ENCODE measurements at regions not wholly inside any gene's neighbourhood (a gene's known extent, or its start where the extent isn't known, plus 50 kb on each side); places are given as distances from the start of the nearest gene placed in this dataset.

DNA sequence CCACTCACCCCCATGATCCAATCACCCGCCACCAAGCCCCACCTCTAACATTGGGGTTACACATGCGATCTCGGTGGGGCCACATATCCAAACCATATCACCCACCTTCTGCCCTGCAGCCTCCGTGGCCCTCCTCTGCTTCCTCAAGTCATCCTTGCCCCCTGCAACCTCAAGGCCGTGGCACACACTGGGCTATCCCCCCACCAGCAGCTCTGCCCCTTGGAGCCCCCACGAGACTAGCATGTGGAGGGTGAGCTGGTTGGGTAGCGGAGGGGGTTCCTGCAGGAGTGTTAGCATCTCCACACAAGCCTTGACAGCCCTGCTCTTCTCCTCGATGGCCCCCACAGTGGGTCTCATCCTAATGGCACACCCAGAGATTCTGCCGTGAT, 100.8 kb downstream of the TOMM20 start:
- FAIRE-seq (no peak), DNase-seq (ENCODE audit: extremely low spot score, insufficient read length, low read depth) (no peak)

DNA sequence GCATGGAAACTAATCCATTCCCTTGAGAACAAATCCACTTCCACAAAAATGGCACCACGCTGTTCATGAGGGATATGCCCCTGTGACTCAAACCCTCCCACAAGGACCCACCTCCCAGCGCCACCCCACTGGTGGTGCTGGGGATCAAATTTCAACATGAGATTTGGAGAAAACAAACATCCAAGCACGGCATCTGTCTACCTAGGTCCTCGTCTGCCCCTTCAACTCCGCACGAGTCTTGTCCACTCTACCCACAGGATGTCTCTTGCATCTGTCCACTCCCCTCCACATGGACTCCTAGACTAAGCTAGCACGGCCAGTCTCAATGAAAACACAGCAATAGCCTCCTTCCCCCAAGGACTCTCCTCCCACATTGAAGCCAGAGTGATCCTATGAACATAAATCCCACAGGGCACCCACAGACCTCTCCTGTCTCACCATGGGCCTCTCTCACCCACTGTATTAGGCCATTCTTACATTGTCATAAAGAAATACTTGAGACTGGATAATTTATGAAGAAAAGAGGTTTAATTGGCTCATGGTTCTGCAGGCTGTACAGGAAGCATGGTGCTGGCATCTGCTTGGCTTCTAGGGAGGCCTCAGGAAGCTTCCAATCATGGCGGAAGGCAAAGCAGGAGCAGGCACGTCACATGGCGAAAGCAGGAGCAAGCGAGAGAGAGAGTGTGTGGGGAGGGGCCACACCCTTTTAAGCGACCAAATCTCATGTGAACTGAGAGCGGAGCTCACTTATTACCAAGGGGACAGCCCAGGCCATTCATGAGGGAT, 101.4 kb downstream of the TOMM20 start:
- DNase-seq (ENCODE audit: extremely low spot score, insufficient read length, low read depth) (no peak), FAIRE-seq (no peak)

DNA sequence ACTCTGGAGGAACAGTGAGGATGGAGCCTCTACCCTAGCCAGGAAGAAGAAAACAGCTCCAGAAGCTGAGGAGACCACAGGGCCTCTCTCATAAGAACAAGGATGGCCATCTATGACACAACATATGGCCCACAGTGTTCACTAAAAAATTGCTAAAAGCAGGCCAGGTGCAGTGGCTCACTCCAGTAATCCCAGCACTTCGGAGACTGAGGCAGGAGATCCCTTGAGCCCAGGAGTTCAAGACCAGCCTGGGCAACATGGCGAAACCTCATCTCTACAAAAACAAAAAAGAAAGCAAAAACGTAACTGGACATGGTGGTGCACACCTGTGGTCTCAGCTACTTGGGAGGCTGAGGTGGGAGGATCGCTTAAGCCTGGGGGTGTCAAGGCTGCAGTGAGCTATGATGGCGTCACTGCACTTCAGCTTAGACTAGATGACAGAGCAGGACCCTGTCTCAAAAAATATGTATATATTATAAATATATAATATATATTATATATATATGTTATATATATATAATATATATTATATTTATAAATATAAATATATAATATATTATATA, 103.1 kb downstream of the TOMM20 start:
- FAIRE-seq = no peak
- no peak for DNase-seq (ENCODE audit: extremely low spot score, insufficient read length, low read depth)

DNA sequence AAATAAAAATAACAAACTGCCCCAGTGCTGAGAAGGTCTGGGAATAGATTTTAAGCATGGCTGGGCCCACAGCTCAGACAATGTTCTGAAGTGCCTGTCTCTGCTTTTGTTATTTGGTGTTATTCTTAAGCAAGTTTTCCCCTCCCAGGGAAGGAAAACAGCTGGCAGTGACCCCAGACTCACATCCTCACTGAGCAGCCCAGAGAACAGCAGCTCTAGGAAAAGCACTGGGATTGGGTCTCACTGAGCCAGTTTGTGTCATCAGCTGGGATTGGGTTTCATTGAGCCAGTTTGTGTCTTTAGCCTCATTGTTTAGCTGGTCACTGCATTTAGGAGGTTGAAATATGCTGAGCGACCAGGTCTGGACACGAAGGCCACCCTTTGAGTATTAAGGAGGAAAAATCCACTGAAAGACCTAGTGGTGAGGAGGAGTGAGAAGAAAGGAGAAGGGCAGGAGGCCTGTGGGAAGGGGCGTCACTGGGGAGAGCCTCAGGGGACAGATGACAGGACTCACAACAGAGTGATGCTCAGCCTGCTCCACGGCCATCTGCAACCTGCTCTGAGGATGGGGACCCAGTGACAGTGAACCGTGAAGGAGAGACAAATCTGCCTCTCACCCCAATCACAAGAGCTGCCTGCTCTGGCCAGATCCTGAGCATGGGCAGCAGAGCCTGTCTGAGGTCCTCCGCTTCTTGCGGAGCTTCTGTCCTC, 103.8 kb downstream of the TOMM20 start:
- no peak for DNase-seq (ENCODE audit: extremely low spot score, insufficient read length, low read depth)
- peak; percentile 31 for FAIRE-seq

DNA sequence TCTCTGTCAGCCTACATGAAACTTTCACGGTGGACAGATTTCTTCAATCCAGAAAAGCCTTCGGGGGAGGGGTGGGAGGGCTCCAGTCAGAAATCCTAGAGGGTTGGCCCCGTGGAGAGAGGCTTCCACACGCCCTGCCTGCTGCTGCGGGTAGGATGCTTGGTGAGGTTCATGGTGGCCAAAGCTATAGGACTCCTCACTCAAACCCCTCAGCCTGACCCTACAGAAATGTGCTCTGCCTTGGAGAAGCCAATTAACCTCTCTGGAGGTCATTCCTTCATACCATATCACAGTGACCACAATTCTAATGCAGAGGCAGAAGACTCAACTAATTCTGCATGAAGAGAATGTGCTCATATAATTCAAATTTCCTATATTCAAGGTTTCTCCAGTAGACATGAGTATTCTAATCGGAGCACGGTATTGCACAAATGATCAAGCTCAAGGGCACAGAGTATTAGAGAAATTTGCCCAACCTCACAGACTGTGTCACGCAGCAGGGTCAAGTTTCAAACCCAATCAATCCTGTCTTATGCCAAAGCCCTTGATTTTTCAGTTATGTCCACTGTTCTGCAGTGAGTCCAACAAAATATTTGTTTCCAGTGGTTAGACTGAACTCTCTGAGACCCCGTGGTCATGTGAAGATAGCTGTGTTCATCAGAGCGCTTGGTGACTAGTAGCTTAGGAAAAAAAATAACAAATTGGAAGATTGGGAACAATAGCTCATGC, 104.8 kb downstream of the TOMM20 start:
- DNase-seq (ENCODE audit: extremely low spot score, insufficient read length, low read depth) (no peak), FAIRE-seq (no peak)

DNA sequence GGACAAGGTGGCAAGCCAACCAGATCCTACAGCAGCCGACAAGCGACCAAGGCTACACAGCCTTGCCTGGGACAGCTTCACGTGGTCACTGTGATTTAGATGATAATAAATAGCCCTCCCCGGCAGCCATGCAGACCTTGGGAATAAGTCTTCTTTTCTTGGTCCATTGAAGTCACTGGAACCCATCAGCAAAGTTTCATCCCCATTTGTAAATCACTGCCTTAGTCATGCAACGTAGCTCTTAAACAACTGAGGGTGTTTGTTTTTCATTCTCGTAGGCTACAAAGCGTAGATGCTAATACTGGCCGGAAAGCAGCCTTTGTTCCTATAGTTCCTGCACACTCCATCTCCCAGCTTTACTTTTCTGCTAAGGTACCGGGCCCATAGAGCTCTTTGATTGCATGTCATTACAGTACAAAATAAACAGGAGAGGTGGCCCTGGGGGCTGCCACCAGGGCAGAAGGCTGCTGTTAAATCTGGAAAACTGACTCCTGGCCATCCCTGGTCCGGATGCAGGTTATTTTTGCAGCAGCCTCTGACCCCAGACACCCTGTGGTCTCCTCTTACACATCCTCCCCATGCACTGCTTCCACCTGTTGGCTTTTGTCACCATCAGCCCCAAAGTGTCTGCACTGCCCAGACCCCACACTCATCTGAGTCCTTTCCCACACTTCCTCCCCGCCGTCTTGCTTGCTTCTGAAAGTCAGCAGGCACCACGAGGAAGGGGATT, 105.5 kb downstream of the TOMM20 start:
- FAIRE-seq (peak; percentile 80), DNase-seq (ENCODE audit: extremely low spot score, insufficient read length, low read depth) (no peak)

DNA sequence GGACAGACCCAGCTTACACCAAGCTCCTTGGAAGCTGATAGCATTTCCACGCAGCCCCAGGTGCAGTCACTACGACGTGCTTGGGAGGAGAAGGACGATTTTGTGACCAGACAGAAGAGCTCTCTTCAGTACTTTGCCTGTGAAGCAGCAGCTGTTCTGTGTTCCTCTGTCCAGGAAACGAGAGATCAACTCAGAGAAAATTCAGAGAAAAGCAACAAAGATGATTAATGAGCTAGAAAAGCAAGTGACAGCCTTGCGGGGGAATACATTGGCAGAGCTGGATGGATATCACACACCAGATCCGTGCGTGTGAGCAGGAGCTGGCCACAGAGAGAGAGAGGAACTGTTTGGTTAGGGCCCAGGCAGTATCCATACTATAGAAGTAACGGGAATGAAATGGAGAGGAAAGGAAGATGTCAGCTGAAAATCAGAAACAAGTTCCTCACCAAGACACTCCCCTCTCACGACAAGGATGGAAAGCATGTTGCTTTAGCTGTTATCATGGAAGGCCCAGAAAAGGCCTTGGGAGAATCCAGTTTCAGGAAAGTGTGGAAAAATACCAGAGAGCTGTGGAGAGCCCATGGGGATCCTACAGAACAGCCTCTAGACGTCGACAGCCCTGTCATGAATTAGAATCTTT, 106.2 kb downstream of the TOMM20 start:
- DNase-seq (ENCODE audit: extremely low spot score, insufficient read length, low read depth) (no peak), FAIRE-seq (no peak)

DNA sequence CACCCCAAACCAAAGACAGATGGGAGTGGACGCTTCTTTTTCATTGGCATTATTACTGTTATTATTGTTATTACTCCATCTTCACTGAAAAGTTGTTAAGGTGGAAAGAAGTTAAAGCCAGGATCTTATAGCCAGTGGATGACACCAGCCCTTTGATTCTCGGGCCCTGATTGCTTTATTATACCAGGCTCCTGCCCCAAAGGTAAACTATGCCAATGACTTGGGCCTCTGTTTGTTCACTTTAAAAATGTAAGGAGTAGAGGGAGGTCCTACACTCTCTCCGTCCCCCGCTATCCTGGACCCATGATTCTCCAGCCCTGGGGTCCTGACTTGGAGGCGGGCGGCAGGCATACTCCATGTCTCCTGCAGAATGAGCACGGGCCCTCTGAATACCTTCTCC, 106.8 kb downstream of the TOMM20 start:
- FAIRE-seq (no peak), DNase-seq (ENCODE audit: extremely low spot score, insufficient read length, low read depth) (no peak)

DNA sequence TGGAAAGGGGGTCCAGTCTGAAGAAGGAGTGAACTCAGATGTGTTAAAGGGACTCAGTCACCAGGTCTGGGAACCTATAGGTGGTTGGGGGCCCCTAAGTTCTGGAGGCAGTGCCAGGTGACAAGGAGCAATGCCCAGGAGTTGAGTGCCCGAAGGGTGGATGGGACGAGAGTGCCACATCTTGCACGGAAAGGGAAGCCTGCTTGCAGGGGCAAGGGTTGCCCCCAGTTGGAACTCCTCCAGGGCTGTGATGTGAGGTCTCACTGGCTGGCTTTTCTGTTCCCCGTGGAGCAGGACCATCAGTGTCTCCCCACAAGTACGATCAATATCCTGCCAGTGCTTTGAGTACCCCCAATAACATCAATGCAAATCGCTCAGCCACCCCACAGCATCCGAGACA, 107.3 kb downstream of the TOMM20 start:
- DNase-seq (ENCODE audit: extremely low spot score, insufficient read length, low read depth) = no peak
- no peak for FAIRE-seq

DNA sequence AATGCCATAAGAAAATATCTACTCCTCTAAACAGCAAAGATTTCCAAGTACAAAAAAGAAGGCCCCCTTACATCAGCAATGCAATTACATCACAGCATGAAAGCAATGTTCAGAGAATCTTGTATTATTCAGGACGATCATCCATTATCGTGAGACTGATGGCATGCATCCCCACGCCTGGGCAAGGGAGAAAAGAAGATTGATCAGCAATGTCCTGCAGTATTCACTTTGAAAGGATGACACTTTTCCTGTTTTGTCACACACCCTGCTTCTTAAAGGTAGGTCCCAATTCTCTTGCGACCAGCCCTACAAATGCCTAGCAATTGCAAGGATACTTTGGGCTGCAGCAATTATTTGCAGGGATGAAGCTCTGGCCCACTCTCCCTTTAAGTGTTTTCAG, 108.7 kb downstream of the TOMM20 start:
- DNase-seq (ENCODE audit: extremely low spot score, insufficient read length, low read depth) (no peak), FAIRE-seq (no peak)

DNA sequence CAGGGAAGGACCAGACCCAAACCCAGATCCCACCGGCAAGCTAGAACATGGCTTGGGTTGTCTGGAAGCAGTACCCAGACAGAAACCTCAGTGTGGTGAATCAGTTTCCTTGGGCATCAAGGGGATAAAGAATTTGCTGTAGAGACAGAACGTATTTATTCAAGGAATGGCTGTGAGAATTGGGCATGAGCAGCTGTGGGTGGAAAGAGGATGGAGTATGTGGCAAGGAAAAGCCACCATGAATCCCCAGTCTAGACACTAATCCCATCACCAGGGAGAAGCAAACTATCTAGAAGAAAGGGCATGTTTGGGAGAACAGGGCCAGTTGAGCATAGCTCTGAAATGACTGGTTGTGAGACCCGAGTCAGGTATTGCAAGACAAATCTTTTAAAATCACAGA, 109.2 kb downstream of the TOMM20 start:
- DNase-seq (ENCODE audit: extremely low spot score, insufficient read length, low read depth) (no peak), FAIRE-seq (no peak)

DNA sequence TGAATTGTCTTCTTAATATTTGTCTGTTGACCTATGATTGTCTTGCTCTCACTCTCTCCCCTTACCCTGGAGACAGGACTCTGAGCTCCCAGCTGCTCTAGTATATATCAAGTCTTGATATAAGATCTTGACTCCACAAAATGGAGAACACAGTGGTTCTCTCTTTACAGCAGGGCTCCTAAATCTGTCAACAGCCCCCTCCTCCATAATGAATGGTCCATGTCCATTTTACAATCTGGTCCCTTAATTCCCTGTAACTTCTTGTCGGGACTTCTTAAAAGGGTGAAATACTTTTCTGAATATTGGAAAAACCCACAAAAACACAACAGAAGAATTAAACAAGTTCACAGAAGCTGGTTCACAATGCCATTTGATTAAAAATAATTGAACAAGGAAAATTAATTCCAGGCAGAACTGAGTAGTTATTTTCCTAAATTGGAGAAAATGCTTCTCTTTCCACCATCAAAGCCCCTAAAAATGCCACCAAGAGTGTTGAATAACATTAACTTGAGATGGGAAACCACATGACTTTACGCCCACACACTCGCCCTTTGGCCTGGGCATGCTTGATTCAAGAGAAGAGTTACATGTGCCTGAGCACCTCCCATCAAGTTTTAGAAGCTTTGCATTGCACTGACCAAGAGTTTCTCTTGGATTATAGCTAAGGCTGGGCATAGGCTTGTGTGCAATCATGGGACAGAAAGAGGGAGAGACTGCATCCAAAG, 109.8 kb downstream of the TOMM20 start:
- DNase-seq (ENCODE audit: extremely low spot score, insufficient read length, low read depth) (no peak), FAIRE-seq (peak; percentile 42)

DNA sequence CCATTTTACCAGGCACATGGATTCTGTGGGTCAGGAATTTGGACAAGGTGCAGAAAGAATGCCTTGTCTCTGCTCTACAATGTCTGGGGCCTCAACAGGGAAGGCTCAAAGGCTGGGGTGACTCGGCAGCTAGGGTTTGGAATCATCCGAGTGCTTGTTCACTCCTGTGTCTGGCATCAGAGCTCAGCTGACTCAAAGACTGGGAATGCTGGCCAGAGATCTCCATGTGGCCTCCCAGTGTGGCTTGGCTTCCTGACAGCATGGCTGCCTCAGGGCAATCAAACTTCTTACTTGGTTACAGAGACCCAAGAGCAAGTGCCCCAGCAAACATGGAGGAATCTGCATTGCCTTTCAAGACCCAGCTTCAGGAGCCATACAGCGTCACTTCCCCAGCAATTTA, 110.5 kb downstream of the TOMM20 start:
- FAIRE-seq = no peak
- DNase-seq (ENCODE audit: extremely low spot score, insufficient read length, low read depth) = no peak

DNA sequence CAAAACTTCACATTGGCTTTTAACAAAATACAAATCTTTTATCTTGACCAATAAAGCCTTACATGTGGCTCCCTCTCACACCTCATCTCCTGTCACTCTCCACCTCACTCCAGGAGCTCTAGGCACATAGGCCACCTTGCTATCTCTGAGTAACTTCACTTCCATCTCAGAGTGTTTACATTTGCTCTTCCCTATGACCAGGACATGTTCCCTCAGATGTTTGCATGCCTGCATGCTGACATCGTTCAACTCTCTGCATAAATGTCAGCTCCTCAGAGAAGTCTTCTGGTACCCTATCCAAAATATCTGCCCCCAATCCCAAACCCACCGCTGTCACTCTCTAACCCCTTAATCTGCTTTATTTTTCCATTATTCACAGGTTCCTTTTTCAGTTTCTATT, 110.9 kb downstream of the TOMM20 start:
- no peak for DNase-seq (ENCODE audit: extremely low spot score, insufficient read length, low read depth)
- no peak for FAIRE-seq

DNA sequence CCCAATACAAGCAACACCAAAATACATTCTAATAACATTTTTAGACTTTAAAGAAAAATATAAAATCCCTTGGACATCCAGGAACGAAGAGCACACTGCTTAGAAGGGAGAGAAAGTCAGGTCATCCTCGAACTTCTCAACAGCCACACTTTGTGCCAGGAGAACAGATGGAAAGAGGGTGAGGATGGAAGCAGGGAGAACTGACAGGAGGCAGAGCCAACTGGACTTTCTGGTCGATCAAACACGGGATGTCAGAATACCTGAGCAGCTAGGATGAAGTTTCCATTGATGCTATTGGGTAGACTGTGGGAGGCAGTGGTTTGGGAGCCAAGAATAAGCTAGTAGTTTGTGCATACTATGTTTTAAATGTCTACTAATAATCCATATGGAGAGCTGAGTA, 111.4 kb downstream of the TOMM20 start:
- DNase-seq (ENCODE audit: extremely low spot score, insufficient read length, low read depth) (no peak), FAIRE-seq (no peak)

DNA sequence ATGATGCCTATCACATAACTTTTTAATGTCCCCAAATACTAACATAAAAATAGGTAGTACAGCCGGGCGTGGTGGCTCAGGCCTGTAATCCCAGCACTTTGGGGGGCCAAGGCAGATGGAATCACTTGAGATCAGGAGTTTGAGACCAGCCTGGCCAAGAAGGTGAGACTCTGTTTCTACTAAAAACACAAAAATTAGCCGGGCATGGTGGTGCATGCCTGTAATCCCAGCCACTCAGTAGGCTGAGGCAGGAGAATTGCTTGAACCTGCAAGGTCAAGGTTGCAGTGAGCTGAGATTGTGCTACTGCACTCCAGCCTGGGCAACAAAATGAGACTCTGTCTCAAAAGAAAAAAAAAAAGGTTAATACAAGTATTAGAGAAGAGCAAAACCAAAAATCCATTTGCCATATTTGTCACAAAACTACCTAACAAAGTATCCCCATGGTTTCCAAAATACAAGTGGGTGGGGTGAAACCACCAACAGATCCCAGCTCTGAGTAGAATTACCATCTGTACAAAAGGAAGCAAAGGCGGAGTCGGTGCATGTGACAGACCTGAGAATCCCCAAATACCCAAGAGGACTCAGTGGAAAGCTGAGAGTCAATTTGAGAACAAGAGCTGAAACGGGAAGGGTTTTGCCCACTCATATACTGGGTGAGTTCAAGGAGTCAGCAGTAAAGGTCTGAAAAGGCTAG, 113.2 kb downstream of the TOMM20 start:
- peak; percentile 96 for FAIRE-seq
- no peak for DNase-seq (ENCODE audit: extremely low spot score, insufficient read length, low read depth)

DNA sequence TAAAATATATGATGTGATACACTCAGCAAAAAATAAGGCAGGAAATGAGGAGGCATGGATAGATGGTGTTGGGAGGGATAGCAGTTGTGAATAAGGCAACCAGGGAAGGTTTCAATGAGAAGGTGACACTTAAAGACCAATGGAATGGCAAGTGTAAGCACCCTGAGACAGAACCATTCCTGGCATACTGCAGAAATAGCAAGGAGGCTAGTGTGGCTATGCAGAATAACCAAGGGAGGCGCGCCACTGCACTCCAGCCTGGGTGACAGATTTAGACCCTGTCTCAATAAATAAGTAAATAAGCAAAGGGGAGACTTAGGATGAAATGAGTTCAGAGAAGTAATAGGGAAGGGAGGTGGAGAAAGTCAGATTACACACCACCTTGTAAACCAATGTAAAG, 113.9 kb downstream of the TOMM20 start:
- DNase-seq (ENCODE audit: extremely low spot score, insufficient read length, low read depth) = no peak
- FAIRE-seq = peak; percentile 26

DNA sequence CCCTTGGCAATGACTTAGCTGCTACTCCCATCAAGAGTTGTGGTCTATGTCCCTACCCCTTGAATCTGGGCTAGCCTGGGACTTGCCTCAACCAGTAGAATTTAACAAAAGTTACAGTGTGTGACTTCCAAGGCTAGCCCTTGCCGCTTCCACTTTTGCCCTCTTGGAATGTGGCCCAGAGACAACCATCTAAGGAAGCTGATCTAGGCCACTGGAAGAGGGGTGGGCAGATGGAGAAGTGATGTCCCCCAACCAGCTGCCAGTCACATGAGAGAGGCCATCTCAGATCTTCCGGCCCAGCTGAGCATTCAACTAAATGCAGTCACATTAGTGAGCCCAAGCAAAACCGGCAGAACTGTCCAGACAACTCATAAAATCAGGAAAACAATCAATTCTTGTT, 115.1 kb downstream of the TOMM20 start:
- peak; percentile 5 for FAIRE-seq

More for the DNA sequence above, 115.1 kb downstream of the TOMM20 start:
- DNase-seq (ENCODE audit: extremely low spot score, insufficient read length, low read depth) = no peak

Measured in GM18507 (cell line).